Liver (tissue), 8 donors: ENCODE measurements at regions not wholly inside any gene's neighbourhood (a gene's known extent, or its start where the extent isn't known, plus 50 kb on each side); places are given as distances from the start of the nearest gene placed in this dataset.
"Not testable (repeated sequence)": the region's sequence is repeated elsewhere in the genome, so short reads cannot be mapped to it uniquely, and the experiment has no call there.

Experiments used
- DNase-seq: peaks from one replicate; pipeline ENCODE4 v3.0.0-alpha.2; 2017; ENCODE audit warnings: low spot score
- H3K27ac ChIP-seq, 2 donors: one replicate each; pipeline ENCODE4 v1.7.0; 2013; ENCODE audit warnings: inconsistent platforms in 2 of 2, low read length in 2 of 2, control low read depth in 1 of 2, low read depth in 1 of 2, mild to moderate bottlenecking in 1 of 2
- H3K27me3 ChIP-seq, 4 donors: one replicate each; pipeline versions ENCODE4 v1.6.1 to v1.7.0; 2013; ENCODE audit warnings: low read length in 3 of 4, inconsistent platforms in 1 of 4, mild to moderate bottlenecking in 1 of 4, moderate library complexity in 1 of 4; ENCODE audit not compliant: control insufficient read depth in 4 of 4, insufficient read depth in 4 of 4
- H3K36me3 ChIP-seq, 4 donors: one replicate each; pipeline versions ENCODE4 v1.6.1 to v1.7.0; 2013; ENCODE audit warnings: low read length in 3 of 4, mild to moderate bottlenecking in 3 of 4, low read depth in 1 of 4, moderate library complexity in 1 of 4; ENCODE audit not compliant: control insufficient read depth in 4 of 4, insufficient read depth in 3 of 4
- H3K4me1 ChIP-seq, 4 donors: one replicate each; pipeline versions ENCODE4 v1.6.1 to v1.7.0; 2013; ENCODE audit warnings: low read length in 3 of 4, mild to moderate bottlenecking in 3 of 4, moderate library complexity in 1 of 4; ENCODE audit not compliant: control insufficient read depth in 4 of 4, insufficient read depth in 4 of 4
- H3K4me3 ChIP-seq, 3 donors: one replicate each; pipeline versions ENCODE4 v1.6.1 to v1.7.0; 2013; ENCODE audit warnings: low read length in 3 of 3, control low read depth in 1 of 3, low read depth in 1 of 3, mild to moderate bottlenecking in 1 of 3
- H3K9ac ChIP-seq, 2 donors: one replicate each; pipeline ENCODE4 v1.7.0; 2013; ENCODE audit warnings: low read length in 2 of 2, mild to moderate bottlenecking in 2 of 2, moderate library complexity in 2 of 2, control low read depth in 1 of 2, low read depth in 1 of 2
- H3K9me3 ChIP-seq, 4 donors: one replicate each; pipeline versions ENCODE4 v1.6.1 to v1.7.0; 2013; ENCODE audit warnings: low read length in 3 of 4; ENCODE audit not compliant: control insufficient read depth in 4 of 4
- ATF3 ChIP-seq: IDR thresholded peaks from 2 replicates; pipeline ENCODE4 v1.6.1; 2016; ENCODE audit warnings: antibody characterized with exemption
- EGR1 ChIP-seq, 2 donors: IDR thresholded peaks; 2 replicates each; pipeline ENCODE4 v1.6.1; 2016 to 2018; ENCODE audit warnings: antibody characterized with exemption in 2 of 2, low read depth in 2 of 2
- FOXA1 ChIP-seq: IDR thresholded peaks from 2 replicates; pipeline ENCODE4 v1.6.1; 2016; ENCODE audit warnings: antibody characterized with exemption
- FOXA2 ChIP-seq: IDR thresholded peaks from 2 replicates; pipeline ENCODE4 v1.6.1; 2016; ENCODE audit warnings: antibody characterized with exemption
- GABPA ChIP-seq, 2 donors: IDR thresholded peaks in 1 of 2; conservative IDR thresholded peaks in 1 of 2; 2 replicates each; pipeline ENCODE4 v1.6.1; 2016; ENCODE audit warnings: antibody characterized with exemption in 2 of 2, mild to moderate bottlenecking in 1 of 2, moderate library complexity in 1 of 2
- HNF4G ChIP-seq: IDR thresholded peaks from 2 replicates; pipeline ENCODE4 v1.6.1; 2016; ENCODE audit warnings: antibody characterized with exemption
- JUND ChIP-seq, 2 donors: IDR thresholded peaks; 2 replicates each; pipeline ENCODE4 v1.6.1; 2016; ENCODE audit warnings: antibody characterized with exemption in 2 of 2
- MAX ChIP-seq: IDR thresholded peaks from 2 replicates; pipeline ENCODE4 v1.6.1; 2016; ENCODE audit warnings: antibody characterized with exemption
- NR2F2 ChIP-seq: IDR thresholded peaks from 2 replicates; pipeline ENCODE4 v1.6.1; 2016; ENCODE audit warnings: antibody characterized with exemption
- RAD21 ChIP-seq, 2 donors: IDR thresholded peaks; 2 replicates each; pipeline ENCODE4 v1.6.1; 2016; ENCODE audit warnings: antibody characterized with exemption in 2 of 2, mild to moderate bottlenecking in 2 of 2
- REST ChIP-seq: IDR thresholded peaks from 2 replicates; pipeline ENCODE4 v1.6.1; 2016; ENCODE audit warnings: antibody characterized with exemption, mild to moderate bottlenecking
- RXRA ChIP-seq, 2 donors: IDR thresholded peaks; 2 replicates each; pipeline ENCODE4 v1.6.1; 2017 to 2018; ENCODE audit warnings: antibody characterized with exemption in 2 of 2, mild to moderate bottlenecking in 1 of 2
- TAF1 ChIP-seq: conservative IDR thresholded peaks from 2 replicates; pipeline ENCODE4 v1.6.1; 2016; ENCODE audit warnings: antibody characterized with exemption, mild to moderate bottlenecking
- YY1 ChIP-seq: IDR thresholded peaks from 2 replicates; pipeline ENCODE4 v1.6.1; 2016; ENCODE audit warnings: antibody characterized with exemption, mild to moderate bottlenecking
- WGBS: extraction: QIAGEN DNeasy Blood & Tissue Kit; methylation state at CpG from one replicate; pipeline ENCODE4 v1.1.7; 2013; 5-methylcytosine and 5-hydroxymethylcytosine counted together
- TF ChIP-seq, protein P1 (sequence below): IDR thresholded peaks from 2 replicates; pipeline ENCODE4 v1.6.1; 2016; ENCODE audit warnings: antibody characterized with exemption
- TF ChIP-seq, protein P2 (sequence below): fragments of 150-350 bp; IDR thresholded peaks from 2 replicates; pipeline ENCODE4 v1.5.1; 2017; ENCODE audit warnings: improper control_type of control experiment, low read depth, low read length; ENCODE audit not compliant: missing input control
- donor health status: healthy.
- donor health status: healthy.
- donor health status: healthy.
- donor health status: healthy.
- donor health status: healthy.

- TF ChIP-seq TAF1: no peak
These were observed 232.0 kb upstream of the RASGRP1 start (continued) for GRCh38 chr15:38796589-38796988.

DNA sequence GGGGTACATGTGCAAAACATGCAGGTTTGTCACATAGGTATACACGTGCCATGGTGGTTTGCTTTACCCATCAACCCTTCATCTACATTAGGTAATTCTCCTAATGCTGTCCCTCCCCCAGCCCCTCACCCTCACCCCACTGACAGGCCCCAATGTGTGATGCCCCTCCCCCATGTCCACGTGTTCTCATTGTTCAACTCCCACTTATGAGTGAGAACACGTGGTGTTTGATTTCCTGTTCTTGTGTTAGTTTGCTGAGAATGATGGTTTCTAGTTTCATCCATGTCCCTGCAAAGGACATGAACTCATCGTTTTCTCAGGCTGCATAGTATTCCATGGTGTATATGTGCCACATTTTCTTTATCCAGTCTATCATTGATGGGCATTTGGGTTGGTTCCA lies 232.9 kb upstream of the RASGRP1 start:
- not testable (repeated sequence) for H3K4me3 ChIP-seq, H3K4me1 ChIP-seq, H3K36me3 ChIP-seq, H3K9me3 ChIP-seq, H3K9ac ChIP-seq, H3K27me3 ChIP-seq, H3K27ac ChIP-seq, DNase-seq
- WGBS: 75% methylated on average over 4 of the region's 4 CpGs

DNA sequence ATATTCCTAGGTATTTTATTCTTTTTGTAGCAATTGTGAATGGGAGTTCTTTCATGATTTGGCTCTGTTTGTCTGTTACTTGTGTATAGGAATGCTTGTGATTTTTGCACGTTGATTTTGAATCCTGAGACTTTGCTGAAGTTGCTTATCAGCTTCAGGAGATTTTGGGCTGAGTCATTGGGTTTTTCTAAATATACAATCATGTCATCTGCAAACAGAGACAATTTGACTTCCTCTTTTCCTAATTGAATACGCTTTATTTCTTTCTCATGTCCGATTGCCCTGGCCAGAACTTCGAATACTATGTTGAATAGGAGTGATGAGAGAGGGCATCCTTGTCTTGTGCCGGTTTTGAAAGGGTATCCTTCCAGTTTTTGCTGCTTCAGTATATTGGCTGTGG lies 234.6 kb upstream of the RASGRP1 start:
- not testable (repeated sequence) for H3K27ac ChIP-seq, H3K4me3 ChIP-seq, H3K9ac ChIP-seq, H3K9me3 ChIP-seq, DNase-seq, H3K27me3 ChIP-seq, H3K36me3 ChIP-seq, H3K4me1 ChIP-seq
- 69% methylated on average over 5 of the region's 5 CpGs for WGBS

DNA sequence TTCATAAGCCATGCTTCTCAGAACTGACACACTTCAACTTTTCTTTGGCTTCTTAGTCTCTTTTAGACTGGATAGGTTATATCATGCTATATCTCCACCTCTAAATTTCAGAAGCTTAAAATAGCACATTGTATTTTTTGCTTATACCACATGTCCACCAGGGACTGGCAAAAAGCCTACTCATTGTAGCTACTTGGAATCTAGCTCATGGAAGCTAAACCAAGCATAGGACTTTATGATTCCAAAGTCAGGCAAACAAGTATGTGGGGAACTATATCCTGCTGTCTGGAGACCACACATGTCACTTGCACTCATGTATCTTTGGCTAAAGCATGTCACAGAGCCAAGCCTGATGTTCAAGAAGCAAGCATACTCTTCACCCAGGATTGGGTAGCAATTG lies 245.0 kb upstream of the RASGRP1 start:
- Histone ChIP-seq H3K4me3 (no peak overlapping the region), H3K9ac (no peak overlapping the region), H3K36me3 (no peaks in the 10 kb centered on the region), H3K27ac (no peak overlapping the region), H3K9me3 (no peaks in the 10 kb centered on the region), H3K27me3 (no peaks in the 10 kb centered on the region), H3K4me1 (no peaks in the 10 kb centered on the region)
- TF ChIP-seq EGR1 (IDR thresholded peaks at IDR 0.05; ENCODE audit: low read depth in 2 of 2) (no peak), FOXA1 (no peak), RAD21 (IDR thresholded peaks at IDR 0.05) (no peak)
- TF ChIP-seq, protein P1, sequence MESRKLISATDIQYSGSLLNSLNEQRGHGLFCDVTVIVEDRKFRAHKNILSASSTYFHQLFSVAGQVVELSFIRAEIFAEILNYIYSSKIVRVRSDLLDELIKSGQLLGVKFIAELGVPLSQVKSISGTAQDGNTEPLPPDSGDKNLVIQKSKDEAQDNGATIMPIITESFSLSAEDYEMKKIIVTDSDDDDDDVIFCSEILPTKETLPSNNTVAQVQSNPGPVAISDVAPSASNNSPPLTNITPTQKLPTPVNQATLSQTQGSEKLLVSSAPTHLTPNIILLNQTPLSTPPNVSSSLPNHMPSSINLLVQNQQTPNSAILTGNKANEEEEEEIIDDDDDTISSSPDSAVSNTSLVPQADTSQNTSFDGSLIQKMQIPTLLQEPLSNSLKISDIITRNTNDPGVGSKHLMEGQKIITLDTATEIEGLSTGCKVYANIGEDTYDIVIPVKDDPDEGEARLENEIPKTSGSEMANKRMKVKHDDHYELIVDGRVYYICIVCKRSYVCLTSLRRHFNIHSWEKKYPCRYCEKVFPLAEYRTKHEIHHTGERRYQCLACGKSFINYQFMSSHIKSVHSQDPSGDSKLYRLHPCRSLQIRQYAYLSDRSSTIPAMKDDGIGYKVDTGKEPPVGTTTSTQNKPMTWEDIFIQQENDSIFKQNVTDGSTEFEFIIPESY: no peak
- DNase-seq: no peak

GRCh38 chr15:38810686-38811085 lies 246.1 kb upstream of the RASGRP1 start:
- 69% methylated on average over 2 of the region's 2 CpGs for WGBS
- H3K9me3 ChIP-seq: no peaks in the 10 kb centered on the region
- H3K27me3 ChIP-seq: no peaks in the 10 kb centered on the region
- no peak overlapping the region for H3K27ac ChIP-seq
- H3K4me1 ChIP-seq: no peaks in the 10 kb centered on the region
- H3K9ac ChIP-seq: no peak overlapping the region
- H3K36me3 ChIP-seq: no peaks in the 10 kb centered on the region
- DNase-seq: no peak
- no peak overlapping the region for H3K4me3 ChIP-seq
- TF ChIP-seq FOXA2 (no peak), EGR1 (IDR thresholded peaks at IDR 0.05; ENCODE audit: low read depth in 2 of 2) (no peak), ATF3 (no peak), RXRA (IDR thresholded peaks at IDR 0.05) (no peak), JUND (IDR thresholded peaks at IDR 0.05) (no peak), YY1 (no peak), RAD21 (IDR thresholded peaks at IDR 0.05) (no peak), REST (no peak), HNF4G (no peak), MAX (no peak), TAF1 (no peak), NR2F2 (no peak), GABPA (IDR thresholded peaks at IDR 0.05 in 1 of 2, conservative IDR thresholded peaks at IDR 0.05 in 1 of 2) (no peak)
- TF ChIP-seq, protein P2, sequence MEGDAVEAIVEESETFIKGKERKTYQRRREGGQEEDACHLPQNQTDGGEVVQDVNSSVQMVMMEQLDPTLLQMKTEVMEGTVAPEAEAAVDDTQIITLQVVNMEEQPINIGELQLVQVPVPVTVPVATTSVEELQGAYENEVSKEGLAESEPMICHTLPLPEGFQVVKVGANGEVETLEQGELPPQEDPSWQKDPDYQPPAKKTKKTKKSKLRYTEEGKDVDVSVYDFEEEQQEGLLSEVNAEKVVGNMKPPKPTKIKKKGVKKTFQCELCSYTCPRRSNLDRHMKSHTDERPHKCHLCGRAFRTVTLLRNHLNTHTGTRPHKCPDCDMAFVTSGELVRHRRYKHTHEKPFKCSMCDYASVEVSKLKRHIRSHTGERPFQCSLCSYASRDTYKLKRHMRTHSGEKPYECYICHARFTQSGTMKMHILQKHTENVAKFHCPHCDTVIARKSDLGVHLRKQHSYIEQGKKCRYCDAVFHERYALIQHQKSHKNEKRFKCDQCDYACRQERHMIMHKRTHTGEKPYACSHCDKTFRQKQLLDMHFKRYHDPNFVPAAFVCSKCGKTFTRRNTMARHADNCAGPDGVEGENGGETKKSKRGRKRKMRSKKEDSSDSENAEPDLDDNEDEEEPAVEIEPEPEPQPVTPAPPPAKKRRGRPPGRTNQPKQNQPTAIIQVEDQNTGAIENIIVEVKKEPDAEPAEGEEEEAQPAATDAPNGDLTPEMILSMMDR: no peak
